Endothelial cell of umbilical vein (primary cell): ENCODE measurements at regions not wholly inside any gene's neighbourhood (a gene's known extent, or its start where the extent isn't known, plus 50 kb on each side); places are given as distances from the start of the nearest gene placed in this dataset.

Experiments
- EZH2 ChIP-seq: IDR thresholded peaks from 2 replicates; pipeline ENCODE4 v1.6.1; 2012; ENCODE audit warnings: borderline replicate concordance, low read depth, mild to moderate bottlenecking, moderate library complexity, low read length, inconsistent platforms; ENCODE audit not compliant: severe bottlenecking
- FOS ChIP-seq: IDR thresholded peaks from 2 replicates; pipeline ENCODE4 v1.6.1; 2011; ENCODE audit warnings: mild to moderate bottlenecking, low read length, moderate library complexity, borderline replicate concordance; ENCODE audit not compliant: insufficient read depth
- MYC ChIP-seq: IDR thresholded peaks from one replicate; pipeline ENCODE4 v1.6.1; 2011; ENCODE audit warnings: mild to moderate bottlenecking, low read depth, low read length
- POLR2A ChIP-seq: IDR thresholded peaks from 2 replicates; pipeline ENCODE4 v1.6.1; 2012; ENCODE audit warnings: low read depth, mild to moderate bottlenecking, control low read depth, low read length
- POLR2AphosphoS5 ChIP-seq: IDR thresholded peaks from 2 replicates; pipeline ENCODE4 v1.6.1; 2012; ENCODE audit warnings: low read depth, mild to moderate bottlenecking, control low read depth, low read length, moderate library complexity; ENCODE audit not compliant: insufficient read depth
- TF ChIP-seq, protein P1 (sequence below), 2 donors: IDR thresholded peaks; 1 replicate in 1 of 2; 2 replicates in 1 of 2; pipeline ENCODE4 v1.5.1; 2011; ENCODE audit warnings: low read length in 2 of 2, mild to moderate bottlenecking in 2 of 2, moderate library complexity in 2 of 2, control low read depth in 1 of 2, inconsistent platforms in 1 of 2, low read depth in 1 of 2; ENCODE audit not compliant: insufficient read depth in 1 of 2; ENCODE audit errors: extremely low read depth in 1 of 2
- TF ChIP-seq, protein P2 (sequence below): IDR thresholded peaks from 2 replicates; pipeline ENCODE4 v1.6.1; 2011; ENCODE audit not compliant: insufficient read depth, insufficient read length

DNA sequence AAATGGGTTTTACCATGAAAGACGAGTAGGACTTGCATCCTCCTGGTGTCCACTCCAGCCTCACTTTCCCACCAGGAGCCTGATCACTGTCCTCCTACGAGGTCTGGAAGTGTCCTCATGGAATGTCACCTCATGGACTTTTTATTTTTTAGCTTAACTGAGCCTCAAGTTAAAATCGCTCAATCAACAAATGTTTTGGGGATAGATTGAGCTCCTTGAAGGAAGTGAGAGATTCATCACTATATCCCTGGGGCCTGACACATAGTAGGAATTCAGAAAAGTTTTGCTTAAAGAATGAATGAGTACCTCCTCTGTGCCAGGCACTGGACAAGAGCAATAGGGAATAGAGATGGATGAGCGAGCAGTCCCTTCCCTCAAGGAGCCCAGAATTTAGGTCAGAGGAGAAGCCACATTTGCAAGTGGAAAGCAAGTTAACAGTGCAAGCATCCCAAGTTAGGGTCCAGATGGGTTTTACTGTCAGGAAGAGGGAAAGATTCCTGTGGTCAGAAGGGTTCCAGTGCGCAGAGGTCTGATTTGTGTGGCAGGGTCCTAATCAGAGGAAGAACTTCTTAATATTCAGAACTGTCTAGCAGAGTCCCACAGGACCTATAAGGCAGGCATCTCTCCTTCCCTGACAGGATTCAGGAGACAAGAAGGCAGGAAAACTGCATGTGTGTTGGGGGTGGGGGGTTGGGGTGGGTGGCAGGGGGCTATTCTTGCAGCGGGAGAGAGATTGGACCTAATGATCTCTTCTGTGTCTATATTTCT, 67.0 kb downstream of the MYCN start:
- TF ChIP-seq MYC: no peak
- no peak for TF ChIP-seq POLR2A
- TF ChIP-seq POLR2AphosphoS5: no peak
- TF ChIP-seq, protein P1, sequence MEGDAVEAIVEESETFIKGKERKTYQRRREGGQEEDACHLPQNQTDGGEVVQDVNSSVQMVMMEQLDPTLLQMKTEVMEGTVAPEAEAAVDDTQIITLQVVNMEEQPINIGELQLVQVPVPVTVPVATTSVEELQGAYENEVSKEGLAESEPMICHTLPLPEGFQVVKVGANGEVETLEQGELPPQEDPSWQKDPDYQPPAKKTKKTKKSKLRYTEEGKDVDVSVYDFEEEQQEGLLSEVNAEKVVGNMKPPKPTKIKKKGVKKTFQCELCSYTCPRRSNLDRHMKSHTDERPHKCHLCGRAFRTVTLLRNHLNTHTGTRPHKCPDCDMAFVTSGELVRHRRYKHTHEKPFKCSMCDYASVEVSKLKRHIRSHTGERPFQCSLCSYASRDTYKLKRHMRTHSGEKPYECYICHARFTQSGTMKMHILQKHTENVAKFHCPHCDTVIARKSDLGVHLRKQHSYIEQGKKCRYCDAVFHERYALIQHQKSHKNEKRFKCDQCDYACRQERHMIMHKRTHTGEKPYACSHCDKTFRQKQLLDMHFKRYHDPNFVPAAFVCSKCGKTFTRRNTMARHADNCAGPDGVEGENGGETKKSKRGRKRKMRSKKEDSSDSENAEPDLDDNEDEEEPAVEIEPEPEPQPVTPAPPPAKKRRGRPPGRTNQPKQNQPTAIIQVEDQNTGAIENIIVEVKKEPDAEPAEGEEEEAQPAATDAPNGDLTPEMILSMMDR (IDR thresholded peaks at IDR 0.05; ENCODE audit: extremely low read depth in 1 of 2, insufficient read depth in 1 of 2, low read depth in 1 of 2, low read length in 2 of 2): no peak
- TF ChIP-seq, protein P2, sequence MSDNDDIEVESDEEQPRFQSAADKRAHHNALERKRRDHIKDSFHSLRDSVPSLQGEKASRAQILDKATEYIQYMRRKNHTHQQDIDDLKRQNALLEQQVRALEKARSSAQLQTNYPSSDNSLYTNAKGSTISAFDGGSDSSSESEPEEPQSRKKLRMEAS: no peak
- TF ChIP-seq FOS: no peak
- TF ChIP-seq EZH2: no peak
